K562 (cell line): ENCODE measurements at regions not wholly inside any gene's neighbourhood (a gene's known extent, or its start where the extent isn't known, plus 50 kb on each side); places are given as distances from the start of the nearest gene placed in this dataset.

ENCODE experiments used
- ATAC-seq: fragments of 200-7000 bp; cut with Tn5 transposase; 3 replicates; pipeline ENCODE4 v1.9.1; 2020; ENCODE audit warnings: moderate library complexity
- BruUV-seq: library from RNA; stranded (reverse); fragments of 400-500 nt; replicated peaks from 2 replicates; lab custom pipeline; 2021; lab: Mats Ljungman, UMichigan
- CTCF ChIA-PET: fragments of 300-600 bp; formaldehyde crosslinking; extraction: SDS; loops from one replicate; lab custom pipeline; 2021; ENCODE audit warnings: low intra/inter-chr PET ratio; lab: Yijun Ruan, JAX
- POLR2A ChIA-PET: fragments of 300-600, 350-650 bp; sonication (Branson Sonifier 250); formaldehyde crosslinking; extraction: SDS; loops from one replicate; lab custom pipeline; 2021; ENCODE audit warnings: antibody characterized with exemption, inconsistent platforms; lab: Yijun Ruan, JAX
- DNase-seq, 4 experiments: peaks; one replicate each; pipeline versions ENCODE4 v3.0.0 to v3.0.0-alpha.2; 2011 to 2018; ENCODE audit warnings: low spot score in 3 of 4, mixed read lengths in 3 of 4; ENCODE audit errors: extremely low read depth in 1 of 4
- FAIRE-seq: peaks from 2 replicates; lab custom pipeline; 2011; peaks lifted over from hg19 to GRCh38; lab: Jason Lieb, UNC
- H2AFZ ChIP-seq: 2 replicates; pipeline ENCODE4 v1.6.0; 2011; ENCODE audit warnings: low read depth, low read length, control low read depth, inconsistent platforms
- H3K27ac ChIP-seq: fragments of 200-600 bp; 3 replicates; pipeline ENCODE4 v1.8.0; 2011; ENCODE audit warnings: low read depth, mild to moderate bottlenecking, control low read depth, inconsistent platforms, low read length, moderate library complexity, mixed read lengths; ENCODE audit errors: extremely low read depth
- H3K27me3 ChIP-seq, 2 experiments: fragments of 300-600 bp in 1 of 2; 2 replicates in 1 of 2; 3 replicates in 1 of 2; pipeline versions ENCODE4 v1.6.0 to v1.8.0; 2011; ENCODE audit warnings: inconsistent platforms in 2 of 2, low read length in 2 of 2, mild to moderate bottlenecking in 1 of 2, mixed read lengths in 1 of 2, moderate library complexity in 1 of 2; ENCODE audit not compliant: control insufficient read depth in 2 of 2, insufficient read depth in 2 of 2
- H3K36me3 ChIP-seq: fragments of 300-600 bp; 3 replicates; pipeline ENCODE4 v1.8.0; 2011; ENCODE audit warnings: mild to moderate bottlenecking, low read length, inconsistent platforms; ENCODE audit not compliant: control insufficient read depth, insufficient read depth
- H3K4me1 ChIP-seq, 2 experiments: fragments of 200-600 bp in 1 of 2; replicated peaks in 1 of 2; 2 replicates in 1 of 2; 3 replicates in 1 of 2; pipeline versions ENCODE4 v1.5.1 to v1.8.0; 2011; ENCODE audit warnings: inconsistent platforms in 2 of 2, low read length in 2 of 2, mild to moderate bottlenecking in 1 of 2, mixed read lengths in 1 of 2, moderate library complexity in 1 of 2; ENCODE audit not compliant: control insufficient read depth in 2 of 2, insufficient read depth in 2 of 2
- H3K4me2 ChIP-seq: 2 replicates; pipeline ENCODE4 v1.6.1; 2011; ENCODE audit warnings: low read length, control low read depth, inconsistent platforms, mixed read lengths; ENCODE audit not compliant: insufficient read depth
- H3K4me3 ChIP-seq: fragments of 200-600 bp; sonication (generic), shearing (Covaris generic); 2 replicates; pipeline ENCODE4 v1.5.1; 2016; ENCODE audit warnings: control low read depth, inconsistent platforms
- H3K79me2 ChIP-seq: fragments of 200-600 bp; 3 replicates; pipeline ENCODE4 v1.8.0; 2011; ENCODE audit warnings: low read length, inconsistent platforms; ENCODE audit not compliant: control insufficient read depth, insufficient read depth
- H3K9ac ChIP-seq, 2 experiments: 2 replicates each; pipeline versions ENCODE4 v1.6.0 to v1.6.1; 2011; ENCODE audit warnings: low read depth in 2 of 2, low read length in 2 of 2, control low read depth in 1 of 2, inconsistent platforms in 1 of 2, mild to moderate bottlenecking in 1 of 2, mixed read lengths in 1 of 2; ENCODE audit not compliant: insufficient read depth in 1 of 2
- H3K9me1 ChIP-seq: one replicate; pipeline ENCODE4 v1.6.0; 2011; ENCODE audit warnings: inconsistent platforms, mild to moderate bottlenecking, low read length, moderate library complexity; ENCODE audit not compliant: control insufficient read depth, insufficient read depth
- H3K9me3 ChIP-seq: replicated peaks from 2 replicates; pipeline ENCODE4 v1.5.1; 2011; ENCODE audit warnings: low read depth, low read length, inconsistent platforms; ENCODE audit not compliant: control insufficient read depth, insufficient read depth
- H4K20me1 ChIP-seq: replicated peaks from 2 replicates; pipeline ENCODE4 v1.6.1; 2011; ENCODE audit warnings: low read length, inconsistent platforms, mixed read lengths; ENCODE audit not compliant: control insufficient read depth, insufficient read depth
- DLX4 ChIP-seq: fragments of 250-450 bp; sonication (Bioruptor Pico); IDR thresholded peaks from 2 replicates; pipeline ENCODE4 v1.6.1; 2021; ENCODE audit warnings: mild to moderate bottlenecking
- DNMT1 ChIP-seq: fragments of 450-650 bp; IDR thresholded peaks from 2 replicates; pipeline ENCODE4 v1.6.1; 2016; ENCODE audit warnings: antibody characterized with exemption, mild to moderate bottlenecking
- ID3 ChIP-seq, 2 experiments: fragments of 250-450 bp in 1 of 2; fragments of 450-650 bp in 1 of 2; sonication (Bioruptor Pico) in 1 of 2; IDR thresholded peaks; 2 replicates each; pipeline versions ENCODE4 v1.6.1 to v1.8.0; 2016 to 2021; ENCODE audit warnings: mild to moderate bottlenecking in 2 of 2, moderate library complexity in 2 of 2, missing compliant biosample characterization in 1 of 2, missing genetic modification characterization in 1 of 2
- WGBS: fragments of 100-300 bp; shearing (Covaris generic); methylation state at CpG from one replicate; pipeline ENCODE4 v1.1.6; 2016; ENCODE audit warnings: low coverage, mixed read lengths; ENCODE audit not compliant: insufficient coverage; ENCODE audit errors: missing lambda C conversion rate; 5-methylcytosine and 5-hydroxymethylcytosine counted together
- in situ Hi-C: fragments of 300-500 bp; cut with MboI; formaldehyde crosslinking; loops from 4 replicates; pipeline ENCODE4 v1.15.0; 2018; ENCODE audit warnings: inconsistent platforms, mixed read lengths
- intact Hi-C: fragments of 100-400 bp; cut with micrococcal nuclease; formaldehyde crosslinking; loops from 2 replicates; pipeline ENCODE4 v1.14.2; 2022

- no peak for FAIRE-seq
- H3K4me3 ChIP-seq: no peak overlapping the region
- H3K27me3 ChIP-seq: no peaks in the 10 kb centered on the region
- ChIA-PET CTCF (no interaction called here), POLR2A (no interaction called here)
- WGBS: 29% methylated on average over 13 of the region's 13 CpGs
- no peaks in the 10 kb centered on the region for H3K36me3 ChIP-seq
- peak; percentile 59 for ATAC-seq
- H3K9me3 ChIP-seq: no peaks in the 10 kb centered on the region
- H3K4me2 ChIP-seq: no peak overlapping the region
- in situ Hi-C loops: no loop called here
- H4K20me1 ChIP-seq: no peaks in the 10 kb centered on the region
- H3K27ac ChIP-seq: no peak overlapping the region
- TF ChIP-seq DNMT1: no peak
- no peaks in the 10 kb centered on the region for H3K4me1 ChIP-seq
- DNase-seq: no peak
- no TSS peak for BruUV-seq
- no peaks in the 10 kb centered on the region for H3K9me1 ChIP-seq
- no peaks in the 10 kb centered on the region for H3K79me2 ChIP-seq
- H3K9ac ChIP-seq: no peak overlapping the region
- intact Hi-C loops: no loop called here
- no peak overlapping the region for H2AFZ ChIP-seq
These were observed 548.8 kb upstream of the KCND2 start for GRCh38 chr7:119724041-119724792.

GRCh38 chr7:119733127-119733879, 539.7 kb upstream of the KCND2 start:
- no peaks in the 10 kb centered on the region for H3K27me3 ChIP-seq
- peaks cover 6% of the 10 kb centered on the region; the same call in 1 of the 3 replicates for H3K79me2 ChIP-seq
- H3K4me2 ChIP-seq: no peak overlapping the region
- H3K4me1 ChIP-seq: no peaks in the 10 kb centered on the region
- DNase-seq: no peak
- intact Hi-C loops: no loop called here
- H3K9ac ChIP-seq: no peak overlapping the region
- CTCF ChIA-PET: no interaction called here
- no peak for FAIRE-seq
- H2AFZ ChIP-seq: no peak overlapping the region
- 0 out of 3 replicates have a peak, but pooled peaks cover 3% of the 10 kb centered on the region for H3K36me3 ChIP-seq
- H4K20me1 ChIP-seq: no peaks in the 10 kb centered on the region
- no peak overlapping the region for H3K27ac ChIP-seq
- no peak for ATAC-seq
- no peaks in the 10 kb centered on the region for H3K9me3 ChIP-seq
- WGBS: 54% methylated on average over 4 of the region's 4 CpGs
- BruUV-seq: no TSS peak
- POLR2A ChIA-PET: no interaction called here
- in situ Hi-C loops: no loop called here
- H3K9me1 ChIP-seq: no peaks in the 10 kb centered on the region
- no peak overlapping the region for H3K4me3 ChIP-seq
- TF ChIP-seq DLX4 (CRISPR knock-in tag): no peak
- TF ChIP-seq ID3 (CRISPR knock-in tag; IDR thresholded peaks at IDR 0.05): no peak
- TF ChIP-seq ID3 (tag; IDR thresholded peaks at IDR 0.05): no peak
